ENCODE measurements at regions not wholly inside any gene's neighbourhood (a gene's known extent, or its start where the extent isn't known, plus 50 kb on each side); places are given as distances from the start of the nearest gene placed in this dataset.

DNA sequence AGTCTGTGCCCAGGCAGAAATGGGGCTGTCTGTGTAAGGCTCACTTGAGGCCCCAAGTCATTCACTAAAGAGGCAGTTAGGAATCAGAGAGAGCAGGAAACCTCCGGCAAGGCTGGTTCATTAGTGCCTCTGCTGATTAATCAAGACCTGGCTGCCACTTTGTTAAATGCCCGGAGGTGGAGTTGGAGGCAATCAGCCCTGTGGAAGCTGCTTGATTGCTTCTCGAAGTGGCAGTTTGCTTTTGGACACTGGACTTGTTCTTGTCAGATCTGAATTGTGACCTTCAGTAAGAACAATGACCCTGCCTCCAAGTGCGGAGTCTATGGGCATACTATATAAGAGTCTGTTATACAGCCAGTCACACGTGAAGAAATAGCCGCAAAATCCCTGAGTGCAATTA is 183.9 kb upstream of the LINC00305 start (continued):
- no peak for TF ChIP-seq MXD4 (CRISPR knock-in tag; IDR thresholded peaks at IDR 0.05)
- TF ChIP-seq ZNF564 (CRISPR knock-in tag; IDR thresholded peaks at IDR 0.05) = no peak
- TF ChIP-seq ZC3H4 (CRISPR knock-in tag; IDR thresholded peaks at IDR 0.05; ENCODE audit: borderline replicate concordance) = no peak
- TF ChIP-seq SOX6 (IDR thresholded peaks at IDR 0.05) = no peak
- TF ChIP-seq SOX6 (CRISPR knock-in tag; IDR thresholded peaks at IDR 0.05) = no peak
- TF ChIP-seq ZNF737 (CRISPR knock-in tag; IDR thresholded peaks at IDR 0.05; ENCODE audit: borderline replicate concordance) = no peak
- no peak for TF ChIP-seq GLI4 (CRISPR knock-in tag; IDR thresholded peaks at IDR 0.05; ENCODE audit: borderline replicate concordance)
- TF ChIP-seq ARHGAP35 (CRISPR knock-in tag; IDR thresholded peaks at IDR 0.05; ENCODE audit: borderline replicate concordance) = no peak
- TF ChIP-seq, protein P1, sequence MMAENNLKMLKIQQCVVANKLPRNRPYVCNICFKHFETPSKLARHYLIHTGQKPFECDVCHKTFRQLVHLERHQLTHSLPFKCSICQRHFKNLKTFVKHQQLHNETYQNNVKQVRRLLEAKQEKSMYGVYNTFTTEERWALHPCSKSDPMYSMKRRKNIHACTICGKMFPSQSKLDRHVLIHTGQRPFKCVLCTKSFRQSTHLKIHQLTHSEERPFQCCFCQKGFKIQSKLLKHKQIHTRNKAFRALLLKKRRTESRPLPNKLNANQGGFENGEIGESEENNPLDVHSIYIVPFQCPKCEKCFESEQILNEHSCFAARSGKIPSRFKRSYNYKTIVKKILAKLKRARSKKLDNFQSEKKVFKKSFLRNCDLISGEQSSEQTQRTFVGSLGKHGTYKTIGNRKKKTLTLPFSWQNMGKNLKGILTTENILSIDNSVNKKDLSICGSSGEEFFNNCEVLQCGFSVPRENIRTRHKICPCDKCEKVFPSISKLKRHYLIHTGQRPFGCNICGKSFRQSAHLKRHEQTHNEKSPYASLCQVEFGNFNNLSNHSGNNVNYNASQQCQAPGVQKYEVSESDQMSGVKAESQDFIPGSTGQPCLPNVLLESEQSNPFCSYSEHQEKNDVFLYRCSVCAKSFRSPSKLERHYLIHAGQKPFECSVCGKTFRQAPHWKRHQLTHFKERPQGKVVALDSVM (CRISPR knock-in tag; IDR thresholded peaks at IDR 0.05) = no peak

GRCh38 chr18:64331419-64331818 is 182.5 kb upstream of the LINC00305 start:
- Histone ChIP-seq H3K27me3 (ENCODE audit: control insufficient read depth in 1 of 2, insufficient read depth in 2 of 2, low read length in 2 of 2) (no peaks in the 10 kb centered on the region), H3K36me3 (replicated peaks in 1 of 2; ENCODE audit: control insufficient read depth in 1 of 2, insufficient read depth in 2 of 2, low read length in 2 of 2) (no peaks in the 10 kb centered on the region), H3K9ac (ENCODE audit: insufficient read depth, low read depth, low read length) (no peak overlapping the region), H3K9me3 (ENCODE audit: low read length) (peaks cover 68% of the 10 kb centered on the region), H3K27ac (ENCODE audit: extremely low read length, insufficient read depth, low read length) (no peak overlapping the region), H2AFZ (ENCODE audit: low read length) (no peak overlapping the region), H3K4me3 (replicated peaks in 1 of 3; ENCODE audit: insufficient read depth in 1 of 3, low read depth in 2 of 3, low read length in 3 of 3) (no peak overlapping the region), H3K4me1 (ENCODE audit: insufficient read depth, low read length) (no peaks in the 10 kb centered on the region), H4K20me1 (ENCODE audit: insufficient read depth, low read length) (no peaks in the 10 kb centered on the region), H3K4me2 (ENCODE audit: low read depth, low read length) (no peak overlapping the region), H3K79me2 (ENCODE audit: insufficient read depth, low read length) (no peaks in the 10 kb centered on the region)
- DNase-seq (ENCODE audit: low spot score) (no peak), FAIRE-seq (no peak), ATAC-seq (no peak)
- intact Hi-C loops (cut with micrococcal nuclease; ENCODE audit: unreplicated experiment) (no loop called here), in situ Hi-C loops (cut with HindIII; ENCODE audit: extremely low pct_ligation_motif_present, low pct_unique_long_range_greater_than_20kb) (no loop called here)
- WGBS (ENCODE audit: low lambda C conversion rate) = 50% methylated on average over 1 of the region's 1 CpG
- no TSS peak for BruUV-seq (replicated peaks)
- TF ChIP-seq ZNF382 (CRISPR knock-in tag; IDR thresholded peaks at IDR 0.05; ENCODE audit: borderline replicate concordance) = no peak
- ChIA-PET CTCF (ENCODE audit: low intra/inter-chr PET ratio, low total read pairs) (no interaction called here), POLR2A (no interaction called here)
